Adrenal gland (tissue), 9 donors: ENCODE measurements at regions not wholly inside any gene's neighbourhood (a gene's known extent, or its start where the extent isn't known, plus 50 kb on each side); places are given as distances from the start of the nearest gene placed in this dataset.

Experiments
- DNase-seq, 7 donors: peaks; one replicate each; pipeline ENCODE4 v3.0.0-alpha.2; 2019 to 2020
- H3K27ac ChIP-seq, 5 donors: fragments of 200-600 bp; sonication (generic) in 4 of 5; 1 replicate in 3 of 5; 2 replicates in 2 of 5; pipeline versions ENCODE4 v1.5.1 to v1.8.0; 2016 to 2020; ENCODE audit warnings: mild to moderate bottlenecking in 1 of 5
- H3K27me3 ChIP-seq: fragments of 200-600 bp; 2 replicates; pipeline ENCODE4 v1.8.0; 2021
- H3K36me3 ChIP-seq, 2 donors: fragments of 200-600 bp; replicated peaks in 1 of 2; 1 replicate in 1 of 2; 2 replicates in 1 of 2; pipeline versions ENCODE4 v1.5.1 to v1.8.0; 2018 to 2022
- H3K4me1 ChIP-seq, 2 donors: fragments of 200-600 bp; replicated peaks in 1 of 2; 1 replicate in 1 of 2; 2 replicates in 1 of 2; pipeline versions ENCODE4 v1.5.1 to v1.8.0; 2018 to 2021
- H3K4me3 ChIP-seq, 4 donors: fragments of 200-600 bp; sonication (generic) in 3 of 4; one replicate each; pipeline ENCODE4 v1.5.1; 2016 to 2018
- H3K9me3 ChIP-seq, 3 donors: fragments of 200-600 bp; sonication (generic) in 1 of 3; replicated peaks in 1 of 3; 1 replicate in 2 of 3; 2 replicates in 1 of 3; pipeline versions ENCODE4 v1.5.1 to v1.8.0; 2016 to 2021
- CTCF ChIP-seq, 6 experiments: fragments of 450-650 bp in 4 of 6; fragments of 200-600 bp in 2 of 6; sonication (generic) in 1 of 6; IDR thresholded peaks; 1 replicate in 5 of 6; 2 replicates in 1 of 6; pipeline versions ENCODE4 v1.5.1 to v1.8.0; 2016 to 2021; ENCODE audit warnings: antibody characterized with exemption in 6 of 6, mild to moderate bottlenecking in 2 of 6, moderate library complexity in 1 of 6
- POLR2A ChIP-seq, 2 donors: fragments of 450-650 bp; IDR thresholded peaks; one replicate each; pipeline ENCODE4 v1.6.1; 2017; ENCODE audit warnings: antibody characterized with exemption in 2 of 2, mild to moderate bottlenecking in 2 of 2, moderate library complexity in 1 of 2
- WGBS, 4 donors: extraction: QIAGEN DNeasy Blood & Tissue Kit in 2 of 4; methylation state at CpG; one replicate each; pipeline versions ENCODE4 v1.1.5 to v1.1.7; 2013 to 2017; 5-methylcytosine and 5-hydroxymethylcytosine counted together
- intact Hi-C, 2 donors: fragments of 100-400 bp; cut with DNase I; formaldehyde crosslinking; loops; one replicate each; pipeline versions ENCODE4 v1.14.1 to v1.15.0; 2022 to 2023
- donor health status: healthy with polysubstance abuse.
- donor health status: Bipolar disorder and iron deficiency.
- donor health status: DM: yes; HTN: yes; CAD: no.
- donor health status: DM: no; HTN: no; CAD: no.
- donor health status: DM: no; HTN: no; CAD: no.

GRCh38 chr2:224158061-224158460 is 119.0 kb upstream of the SERPINE2 start:
- Histone ChIP-seq H3K27me3 (no peaks in the 10 kb centered on the region), H3K4me3 (no peak overlapping the region), H3K9me3 (no peaks in the 10 kb centered on the region), H3K36me3 (no peaks in the 10 kb centered on the region), H3K4me1 (no peaks in the 10 kb centered on the region), H3K27ac (no peak overlapping the region)
- no peak for TF ChIP-seq CTCF (IDR thresholded peaks at IDR 0.05)
- no peak for TF ChIP-seq POLR2A (IDR thresholded peaks at IDR 0.05)
- 86 to 90% (median 88%) methylated on average over 4 of the region's 4 CpGs for whole genome bisulfite sequencing, 4 donors
- intact Hi-C loops = no loop called here
- DNase-seq = no peak

- no peaks in the 10 kb centered on the region for H3K27me3 ChIP-seq
- no peaks in the 10 kb centered on the region for H3K4me1 ChIP-seq
- DNase-seq = no peak
- WGBS, 4 donors = 57 to 100% (median 88%) methylated on average over 1 of the region's 1 CpG
- TF ChIP-seq CTCF (IDR thresholded peaks at IDR 0.05) (no peak), POLR2A (IDR thresholded peaks at IDR 0.05) (no peak)
- H3K36me3 ChIP-seq = no peaks in the 10 kb centered on the region
- no peak overlapping the region for H3K27ac ChIP-seq
- H3K9me3 ChIP-seq = no peaks in the 10 kb centered on the region
- no peak overlapping the region for H3K4me3 ChIP-seq
- intact Hi-C loops = no loop called here
Observed at GRCh38 chr2:224157655-224158054, 118.6 kb upstream of the SERPINE2 start.

- no peak for DNase-seq
- no peak overlapping the region for H3K27ac ChIP-seq
- no peaks in the 10 kb centered on the region for H3K4me1 ChIP-seq
- H3K27me3 ChIP-seq = no peaks in the 10 kb centered on the region
- no peaks in the 10 kb centered on the region for H3K9me3 ChIP-seq
- intact Hi-C loops = no loop called here
- 83 to 94% (median 89%) methylated on average over 4 of the region's 4 CpGs for WGBS, 4 donors
- TF ChIP-seq CTCF (IDR thresholded peaks at IDR 0.05) = no peak
- TF ChIP-seq POLR2A (IDR thresholded peaks at IDR 0.05) = no peak
- no peaks in the 10 kb centered on the region for H3K36me3 ChIP-seq
- H3K4me3 ChIP-seq = no peak overlapping the region
Observed at GRCh38 chr2:224156436-224156835, 117.3 kb upstream of the SERPINE2 start.

GRCh38 chr2:224155896-224156295 is 116.8 kb upstream of the SERPINE2 start:
- no peak overlapping the region for H3K27ac ChIP-seq
- intact Hi-C loops = no loop called here
- no peak for TF ChIP-seq POLR2A (IDR thresholded peaks at IDR 0.05)
- no peak for TF ChIP-seq CTCF (IDR thresholded peaks at IDR 0.05)
- no peak for DNase-seq
- H3K4me3 ChIP-seq = no peak overlapping the region
- no peaks in the 10 kb centered on the region for H3K36me3 ChIP-seq
- 72 to 85% (median 83%) methylated on average over 3 of the region's 3 CpGs for whole genome bisulfite sequencing, 4 donors
- no peaks in the 10 kb centered on the region for H3K9me3 ChIP-seq
- no peaks in the 10 kb centered on the region for H3K27me3 ChIP-seq
- H3K4me1 ChIP-seq = no peaks in the 10 kb centered on the region
